SU-DHL-6 (cell line): ENCODE measurements at regions not wholly inside any gene's neighbourhood (a gene's known extent, or its start where the extent isn't known, plus 50 kb on each side); places are given as distances from the start of the nearest gene placed in this dataset.

Experiments
- H2AFZ ChIP-seq: fragments of 200-600 bp; sonication (generic); 2 replicates; pipeline ENCODE4 v1.6.1; 2014; ENCODE audit warnings: low read depth, mild to moderate bottlenecking, moderate library complexity, mixed read lengths, antibody characterized with exemption, low read length; ENCODE audit not compliant: severe bottlenecking
- H3F3A ChIP-seq: fragments of 200-600 bp; shearing (Covaris generic); 2 replicates; pipeline ENCODE4 v1.6.0; 2016; ENCODE audit warnings: antibody characterized with exemption, mild to moderate bottlenecking; ENCODE audit not compliant: insufficient read depth
- H3K27ac ChIP-seq: fragments of 200-600 bp; sonication (generic); 2 replicates; pipeline ENCODE4 v1.5.1; 2016; ENCODE audit warnings: low read depth, mild to moderate bottlenecking, low read length, moderate library complexity, mixed read lengths
- H3K27me3 ChIP-seq: fragments of 200-600 bp; sonication (generic), shearing (Covaris generic); 2 replicates; pipeline ENCODE4 v1.6.0; 2014; ENCODE audit warnings: mild to moderate bottlenecking, low read length
- H3K36me3 ChIP-seq: fragments of 200-600 bp; sonication (generic); 2 replicates; pipeline ENCODE4 v1.6.1; 2014; ENCODE audit warnings: mild to moderate bottlenecking, low read length, mixed read lengths
- H3K4me2 ChIP-seq: fragments of 300-600, 200-600 bp; shearing (Covaris generic), sonication (generic); 2 replicates; pipeline ENCODE4 v1.6.0; 2014; ENCODE audit warnings: low read length, low read depth, mild to moderate bottlenecking; ENCODE audit not compliant: poor library complexity, severe bottlenecking
- H3K4me3 ChIP-seq: fragments of 200-600 bp; sonication (generic); 2 replicates; pipeline ENCODE4 v1.5.1; 2014; ENCODE audit warnings: antibody characterized with exemption, low read length, mild to moderate bottlenecking, mixed read lengths; ENCODE audit not compliant: insufficient read depth, poor library complexity, severe bottlenecking
- H3K79me2 ChIP-seq: fragments of 200-600 bp; sonication (generic); 2 replicates; pipeline ENCODE4 v1.6.1; 2014; ENCODE audit warnings: mild to moderate bottlenecking, low read length, moderate library complexity; ENCODE audit not compliant: insufficient read depth
- H3K9ac ChIP-seq: fragments of 200-600 bp; sonication (generic); 2 replicates; pipeline ENCODE4 v1.7.0; 2014; ENCODE audit warnings: mild to moderate bottlenecking, low read length
- H3K9me2 ChIP-seq: fragments of 200-600 bp; sonication (generic); replicated peaks from 2 replicates; pipeline ENCODE4 v1.6.1; 2014; ENCODE audit warnings: low read length; ENCODE audit not compliant: insufficient read depth
- H3K9me3 ChIP-seq: fragments of 200-600 bp; sonication (generic); 2 replicates; pipeline ENCODE4 v1.6.1; 2014; ENCODE audit warnings: low read length, mixed read lengths; ENCODE audit not compliant: insufficient read depth
- H4K20me1 ChIP-seq: fragments of 200-600 bp; sonication (generic); 2 replicates; pipeline ENCODE4 v1.6.1; 2014; ENCODE audit warnings: low read depth, mild to moderate bottlenecking, antibody characterized with exemption, low read length, moderate library complexity, mixed read lengths
- CTCF ChIP-seq: fragments of 200-600 bp; sonication (generic); IDR thresholded peaks from one replicate; pipeline ENCODE4 v1.5.1; 2017; ENCODE audit warnings: antibody characterized with exemption, mild to moderate bottlenecking, low read length, moderate library complexity; ENCODE audit not compliant: insufficient read depth, poor library complexity, severe bottlenecking
- EZH2phosphoT487 ChIP-seq: fragments of 200-600 bp; sonication (generic), shearing (Covaris generic); conservative IDR thresholded peaks from 2 replicates; pipeline ENCODE4 v1.6.1; 2018; ENCODE audit warnings: mild to moderate bottlenecking, antibody characterized with exemption, low read length, moderate library complexity, mixed read lengths

- Histone ChIP-seq H3K79me2 (no peaks in the 10 kb centered on the region), H3K4me2 (no peak overlapping the region), H3K27ac (no peak overlapping the region), H3K36me3 (no peaks in the 10 kb centered on the region), H3K4me3 (no peak overlapping the region), H3K9ac (no peak overlapping the region), H3K9me3 (no peaks in the 10 kb centered on the region), H3K9me2 (no peaks in the 10 kb centered on the region), H4K20me1 (no peaks in the 10 kb centered on the region), H3K27me3 (no peaks in the 10 kb centered on the region), H3F3A (no peaks in the 10 kb centered on the region), H2AFZ (no peak overlapping the region)
- TF ChIP-seq EZH2phosphoT487 (no peak), CTCF (no peak)
Observed at GRCh38 chr6:77097940-77098339, 365.4 kb downstream of the HTR1B start.

- Histone ChIP-seq H2AFZ (no peak overlapping the region), H3K79me2 (no peaks in the 10 kb centered on the region), H3K36me3 (no peaks in the 10 kb centered on the region), H3K4me3 (no peak overlapping the region), H3F3A (no peaks in the 10 kb centered on the region), H3K9me3 (no peaks in the 10 kb centered on the region), H3K27me3 (no peaks in the 10 kb centered on the region), H4K20me1 (no peaks in the 10 kb centered on the region), H3K27ac (no peak overlapping the region), H3K9ac (no peak overlapping the region), H3K9me2 (no peaks in the 10 kb centered on the region), H3K4me2 (no peak overlapping the region)
- TF ChIP-seq EZH2phosphoT487 (no peak), CTCF (no peak)
Observed at GRCh38 chr6:77095936-77096627, 367.2 kb downstream of the HTR1B start.

GRCh38 chr6:77094821-77095220 is 368.5 kb downstream of the HTR1B start:
- H3K9ac ChIP-seq: no peak overlapping the region
- H3K27ac ChIP-seq: no peak overlapping the region
- no peak overlapping the region for H2AFZ ChIP-seq
- no peaks in the 10 kb centered on the region for H3K9me2 ChIP-seq
- no peaks in the 10 kb centered on the region for H3K36me3 ChIP-seq
- no peaks in the 10 kb centered on the region for H3K79me2 ChIP-seq
- TF ChIP-seq CTCF (no peak), EZH2phosphoT487 (no peak)
- no peak overlapping the region for H3K4me2 ChIP-seq
- no peaks in the 10 kb centered on the region for H3K9me3 ChIP-seq
- no peak overlapping the region for H3K4me3 ChIP-seq
- H4K20me1 ChIP-seq: no peaks in the 10 kb centered on the region
- no peaks in the 10 kb centered on the region for H3K27me3 ChIP-seq
- no peaks in the 10 kb centered on the region for H3F3A ChIP-seq
